ENCODE measurements at regions not wholly inside any gene's neighbourhood (a gene's known extent, or its start where the extent isn't known, plus 50 kb on each side); places are given as distances from the start of the nearest gene placed in this dataset.

GRCh38 chr4:33134366-33134765 lies 2414.2 kb downstream of the PCDH7 start:
- H3K27me3 Mint-ChIP-seq (ENCODE audit: insufficient read depth, unreplicated experiment): no peaks in the 10 kb centered on the region
- H3K27me3 ChIP-seq (replicated peaks; ENCODE audit: control insufficient read depth, insufficient read depth, low read length): no peaks in the 10 kb centered on the region
- intact Hi-C loops (cut with micrococcal nuclease; ENCODE audit: unreplicated experiment): no loop called here
- no peaks in the 10 kb centered on the region for H3K9me3 Mint-ChIP-seq (ENCODE audit: unreplicated experiment)
- H3K4me1 ChIP-seq: no peaks in the 10 kb centered on the region
- H3K4me3 ChIP-seq (ENCODE audit: low read depth, low read length): no peak overlapping the region
- H3K9me3 ChIP-seq: no peaks in the 10 kb centered on the region
- no peak overlapping the region for H3K4me3 Mint-ChIP-seq (ENCODE audit: unreplicated experiment)
- ChIA-PET CTCF (no interaction called here), POLR2A (no interaction called here)
- no peak for DNase-seq
- no peak for TF ChIP-seq CTCF (IDR thresholded peaks at IDR 0.05; ENCODE audit: insufficient read depth in 1 of 2, low read depth in 1 of 2, low read length in 1 of 2, severe bottlenecking in 1 of 2, unreplicated experiment in 1 of 2)
- H3K36me3 Mint-ChIP-seq (ENCODE audit: insufficient read depth, unreplicated experiment): no peaks in the 10 kb centered on the region
- no peaks in the 10 kb centered on the region for H3K4me1 Mint-ChIP-seq (ENCODE audit: low read depth, unreplicated experiment)
- BruUV-seq (replicated peaks): no TSS peak
- H3K27ac Mint-ChIP-seq (ENCODE audit: unreplicated experiment): no peak overlapping the region
- H3K36me3 ChIP-seq (ENCODE audit: control insufficient read depth, insufficient read depth, low read length): no peaks in the 10 kb centered on the region

- Histone ChIP-seq H3K4me3 (ENCODE audit: low read depth, low read length) (no peak overlapping the region), H3K4me1 (no peaks in the 10 kb centered on the region), H3K27me3 (replicated peaks; ENCODE audit: control insufficient read depth, insufficient read depth, low read length) (no peaks in the 10 kb centered on the region), H3K36me3 (ENCODE audit: control insufficient read depth, insufficient read depth, low read length) (no peaks in the 10 kb centered on the region), H3K9me3 (no peaks in the 10 kb centered on the region)
- Mint-ChIP-seq H3K4me3 (ENCODE audit: unreplicated experiment) (no peak overlapping the region), H3K27ac (ENCODE audit: unreplicated experiment) (no peak overlapping the region), H3K4me1 (ENCODE audit: low read depth, unreplicated experiment) (no peaks in the 10 kb centered on the region), H3K36me3 (ENCODE audit: insufficient read depth, unreplicated experiment) (no peaks in the 10 kb centered on the region), H3K27me3 (ENCODE audit: insufficient read depth, unreplicated experiment) (no peaks in the 10 kb centered on the region), H3K9me3 (ENCODE audit: unreplicated experiment) (peaks cover 7% of the 10 kb centered on the region)
- CTCF ChIA-PET: no interaction called here
- BruUV-seq (replicated peaks): no TSS peak
- DNase-seq: no peak
- intact Hi-C loops (cut with micrococcal nuclease; ENCODE audit: unreplicated experiment): no loop called here
- TF ChIP-seq CTCF (IDR thresholded peaks at IDR 0.05; ENCODE audit: insufficient read depth in 1 of 2, low read depth in 1 of 2, low read length in 1 of 2, severe bottlenecking in 1 of 2, unreplicated experiment in 1 of 2): no peak
- POLR2A ChIA-PET: no interaction called here
These were observed 2429.7 kb downstream of the PCDH7 start for GRCh38 chr4:33149658-33150524.

- no peaks in the 10 kb centered on the region for H3K4me1 Mint-ChIP-seq (ENCODE audit: low read depth, unreplicated experiment)
- no TSS peak for BruUV-seq (replicated peaks)
- no peak for TF ChIP-seq CTCF (IDR thresholded peaks at IDR 0.05; ENCODE audit: insufficient read depth in 1 of 2, low read depth in 1 of 2, low read length in 1 of 2, severe bottlenecking in 1 of 2, unreplicated experiment in 1 of 2)
- H3K4me3 Mint-ChIP-seq (ENCODE audit: unreplicated experiment): no peak overlapping the region
- CTCF ChIA-PET: no interaction called here
- peaks cover 7% of the 10 kb centered on the region for H3K9me3 Mint-ChIP-seq (ENCODE audit: unreplicated experiment)
- Histone ChIP-seq H3K27me3 (replicated peaks; ENCODE audit: control insufficient read depth, insufficient read depth, low read length) (no peaks in the 10 kb centered on the region), H3K36me3 (ENCODE audit: control insufficient read depth, insufficient read depth, low read length) (no peaks in the 10 kb centered on the region), H3K4me1 (no peaks in the 10 kb centered on the region), H3K4me3 (ENCODE audit: low read depth, low read length) (no peak overlapping the region), H3K9me3 (no peaks in the 10 kb centered on the region)
- H3K27me3 Mint-ChIP-seq (ENCODE audit: insufficient read depth, unreplicated experiment): no peaks in the 10 kb centered on the region
- no peak for DNase-seq
- intact Hi-C loops (cut with micrococcal nuclease; ENCODE audit: unreplicated experiment): no loop called here
- POLR2A ChIA-PET: no interaction called here
- no peaks in the 10 kb centered on the region for H3K36me3 Mint-ChIP-seq (ENCODE audit: insufficient read depth, unreplicated experiment)
- no peak overlapping the region for H3K27ac Mint-ChIP-seq (ENCODE audit: unreplicated experiment)
These were observed 2430.3 kb downstream of the PCDH7 start for GRCh38 chr4:33150525-33150910.

Data from Caco-2 (cell line).